A673 (cell line): ENCODE measurements at regions not wholly inside any gene's neighbourhood (a gene's known extent, or its start where the extent isn't known, plus 50 kb on each side); places are given as distances from the start of the nearest gene placed in this dataset.

Experiments used
- BruUV-seq: library from RNA; stranded (reverse); fragments of 400-500 nt; replicated peaks from 2 replicates; lab custom pipeline; 2021; lab: Mats Ljungman, UMichigan
- CTCF ChIA-PET: fragments of 300-600 bp; sonication (Branson Sonifier 250); formaldehyde crosslinking; loops from one replicate; lab custom pipeline; 2022; ENCODE audit warnings: antibody characterized with exemption; lab: Charles Lee
- POLR2A ChIA-PET: fragments of 300-600 bp; sonication (Branson Sonifier 250); formaldehyde crosslinking; loops from one replicate; lab custom pipeline; 2022; ENCODE audit warnings: antibody characterized with exemption; ENCODE audit not compliant: low non-redundant PET; lab: Charles Lee
- DNase-seq: peaks from one replicate; pipeline ENCODE4 v3.0.0-alpha.2; 2015; ENCODE audit warnings: low spot score
- H3K27ac ChIP-seq: fragments of 200-600 bp; sonication (generic); 2 replicates; pipeline ENCODE4 v1.5.1; 2016; ENCODE audit warnings: mixed run types, low read depth, mild to moderate bottlenecking, mixed read lengths, antibody characterized with exemption, low read length; ENCODE audit not compliant: poor library complexity, severe bottlenecking
- H3K27me3 ChIP-seq: fragments of 200-600 bp; sonication (generic); replicated peaks from 2 replicates; pipeline ENCODE4 v1.6.1; 2017; ENCODE audit warnings: mixed run types, low read depth, mild to moderate bottlenecking, mixed read lengths, antibody characterized with exemption, low read length; ENCODE audit not compliant: insufficient read depth, poor library complexity
- H3K36me3 ChIP-seq: fragments of 200-600 bp; sonication (generic); 2 replicates; pipeline ENCODE4 v1.6.1; 2016; ENCODE audit warnings: mixed run types, mild to moderate bottlenecking, mixed read lengths, antibody characterized with exemption, low read length; ENCODE audit not compliant: insufficient read depth, poor library complexity, severe bottlenecking
- H3K4me1 ChIP-seq: fragments of 200-600 bp; sonication (generic); 2 replicates; pipeline ENCODE4 v1.6.1; 2017; ENCODE audit warnings: mixed run types, mild to moderate bottlenecking, mixed read lengths, antibody characterized with exemption, low read length; ENCODE audit not compliant: insufficient read depth, poor library complexity, severe bottlenecking
- H3K4me3 ChIP-seq: fragments of 200-600 bp; sonication (generic); 2 replicates; pipeline ENCODE4 v1.5.1; 2016; ENCODE audit warnings: low read depth, mixed run types, mild to moderate bottlenecking, mixed read lengths, low read length; ENCODE audit not compliant: poor library complexity, severe bottlenecking
- H3K9me3 ChIP-seq: fragments of 200-600 bp; sonication (generic); 2 replicates; pipeline ENCODE4 v1.6.1; 2016; ENCODE audit warnings: mixed run types, low read depth, mild to moderate bottlenecking, mixed read lengths, antibody characterized with exemption, low read length; ENCODE audit not compliant: poor library complexity, severe bottlenecking
- EZH2 ChIP-seq: fragments of 200-600 bp; sonication (generic); IDR thresholded peaks from 2 replicates; pipeline ENCODE4 v1.6.1; 2017; ENCODE audit warnings: borderline replicate concordance, low read depth, mild to moderate bottlenecking, mixed read lengths, antibody characterized with exemption, low read length; ENCODE audit not compliant: poor library complexity, severe bottlenecking
- intact Hi-C: fragments of 100-400 bp; cut with micrococcal nuclease; formaldehyde crosslinking; loops from one replicate; pipeline ENCODE4 v1.10.0; 2022; ENCODE audit not compliant: unreplicated experiment
- TF ChIP-seq, protein P1 (sequence below): fragments of 300-800, 200-600 bp; sonication (generic); conservative IDR thresholded peaks from 2 replicates; pipeline ENCODE4 v1.5.1; 2017; ENCODE audit warnings: low read depth, mild to moderate bottlenecking, antibody characterized with exemption, low read length, moderate library complexity, mixed read lengths

DNA sequence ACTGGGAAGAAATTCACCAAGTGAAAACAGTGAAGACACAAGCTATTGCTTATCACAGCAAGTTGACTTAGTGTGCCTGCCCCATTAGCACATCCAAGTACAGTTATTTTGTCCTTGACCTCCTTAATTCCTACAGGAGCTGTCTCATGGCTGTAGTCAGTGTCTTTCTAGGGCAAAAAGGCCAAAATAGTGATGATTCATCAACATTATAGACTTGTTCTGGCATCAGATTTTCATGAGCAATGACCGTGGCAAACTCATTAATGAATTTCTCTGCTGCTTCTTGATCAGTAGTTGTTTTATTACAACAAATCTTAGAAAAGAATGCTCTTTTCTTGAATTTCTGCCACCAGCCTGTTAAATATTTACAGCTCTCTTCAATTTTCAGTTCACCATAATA, 1169.3 kb upstream of the DDX18 start:
- POLR2A ChIA-PET = no interaction called here
- Histone ChIP-seq H3K4me1 (no peaks in the 10 kb centered on the region), H3K36me3 (no peaks in the 10 kb centered on the region), H3K27me3 (no peaks in the 10 kb centered on the region), H3K4me3 (no peak overlapping the region), H3K9me3 (peaks cover 14% of the 10 kb centered on the region), H3K27ac (no peak overlapping the region)
- TF ChIP-seq, protein P1, sequence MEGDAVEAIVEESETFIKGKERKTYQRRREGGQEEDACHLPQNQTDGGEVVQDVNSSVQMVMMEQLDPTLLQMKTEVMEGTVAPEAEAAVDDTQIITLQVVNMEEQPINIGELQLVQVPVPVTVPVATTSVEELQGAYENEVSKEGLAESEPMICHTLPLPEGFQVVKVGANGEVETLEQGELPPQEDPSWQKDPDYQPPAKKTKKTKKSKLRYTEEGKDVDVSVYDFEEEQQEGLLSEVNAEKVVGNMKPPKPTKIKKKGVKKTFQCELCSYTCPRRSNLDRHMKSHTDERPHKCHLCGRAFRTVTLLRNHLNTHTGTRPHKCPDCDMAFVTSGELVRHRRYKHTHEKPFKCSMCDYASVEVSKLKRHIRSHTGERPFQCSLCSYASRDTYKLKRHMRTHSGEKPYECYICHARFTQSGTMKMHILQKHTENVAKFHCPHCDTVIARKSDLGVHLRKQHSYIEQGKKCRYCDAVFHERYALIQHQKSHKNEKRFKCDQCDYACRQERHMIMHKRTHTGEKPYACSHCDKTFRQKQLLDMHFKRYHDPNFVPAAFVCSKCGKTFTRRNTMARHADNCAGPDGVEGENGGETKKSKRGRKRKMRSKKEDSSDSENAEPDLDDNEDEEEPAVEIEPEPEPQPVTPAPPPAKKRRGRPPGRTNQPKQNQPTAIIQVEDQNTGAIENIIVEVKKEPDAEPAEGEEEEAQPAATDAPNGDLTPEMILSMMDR = no peak
- no peak for TF ChIP-seq EZH2
- CTCF ChIA-PET = no interaction called here
- BruUV-seq = no TSS peak
- DNase-seq = no peak
- intact Hi-C loops = no loop called here

GRCh38 chr2:116668691-116669090, 1145.8 kb upstream of the DDX18 start:
- Histone ChIP-seq H3K36me3 (no peaks in the 10 kb centered on the region), H3K27me3 (no peaks in the 10 kb centered on the region), H3K4me1 (no peaks in the 10 kb centered on the region), H3K9me3 (peaks cover 26% of the 10 kb centered on the region), H3K4me3 (no peak overlapping the region), H3K27ac (no peak overlapping the region)
- BruUV-seq = no TSS peak
- intact Hi-C loops = no loop called here
- TF ChIP-seq, protein P1 = no peak
- no peak for TF ChIP-seq EZH2
- no peak for DNase-seq
- CTCF ChIA-PET = no interaction called here
- POLR2A ChIA-PET = no interaction called here

- H3K4me3 ChIP-seq = no peak overlapping the region
- POLR2A ChIA-PET = no interaction called here
- H3K27me3 ChIP-seq = no peaks in the 10 kb centered on the region
- peaks cover 34% of the 10 kb centered on the region for H3K9me3 ChIP-seq
- no peaks in the 10 kb centered on the region for H3K4me1 ChIP-seq
- BruUV-seq = no TSS peak
- H3K36me3 ChIP-seq = no peaks in the 10 kb centered on the region
- no peak for TF ChIP-seq EZH2
- TF ChIP-seq, protein P1 = no peak
- intact Hi-C loops = no loop called here
- no peak overlapping the region for H3K27ac ChIP-seq
- CTCF ChIA-PET = no interaction called here
- no peak for DNase-seq
Observed at GRCh38 chr2:116669782-116670181, 1144.7 kb upstream of the DDX18 start.
